ENCODE measurements at regions not wholly inside any gene's neighbourhood (a gene's known extent, or its start where the extent isn't known, plus 50 kb on each side); places are given as distances from the start of the nearest gene placed in this dataset.
"Not testable (repeated sequence)": the region's sequence is repeated elsewhere in the genome, so short reads cannot be mapped to it uniquely, and the experiment has no call there.

- Histone ChIP-seq H3K36me3 (ENCODE audit: insufficient read depth, low read length) (no peaks in the 10 kb centered on the region), H3K9me3 (ENCODE audit: low read length) (no peaks in the 10 kb centered on the region), H3K4me1 (ENCODE audit: insufficient read depth, low read length) (no peaks in the 10 kb centered on the region), H3K27me3 (ENCODE audit: insufficient read depth, low read length, poor library complexity, severe bottlenecking) (no peaks in the 10 kb centered on the region), H3K4me3 (ENCODE audit: low read length) (no peak overlapping the region), H3K27ac (ENCODE audit: low read depth, low read length) (no peak overlapping the region)
- Mint-ChIP-seq H3K4me3 (no peak overlapping the region), H3K9me3 (no peaks in the 10 kb centered on the region), H3K36me3 (peaks cover 0 to 1% (median 0%) of the 10 kb centered on the region in 3 donors), H3K27ac (no peak overlapping the region), H3K27me3 (peaks cover 6 to 33% of the 10 kb centered on the region in 2 donors), H3K4me1 (no peaks in the 10 kb centered on the region)
- DNase-seq = no peak
- CTCF ChIA-PET = no interaction called here
- POLR2A ChIA-PET = no interaction called here
These were observed 152.1 kb downstream of the LY86 start for GRCh38 chr6:6740595-6740994.

DNA sequence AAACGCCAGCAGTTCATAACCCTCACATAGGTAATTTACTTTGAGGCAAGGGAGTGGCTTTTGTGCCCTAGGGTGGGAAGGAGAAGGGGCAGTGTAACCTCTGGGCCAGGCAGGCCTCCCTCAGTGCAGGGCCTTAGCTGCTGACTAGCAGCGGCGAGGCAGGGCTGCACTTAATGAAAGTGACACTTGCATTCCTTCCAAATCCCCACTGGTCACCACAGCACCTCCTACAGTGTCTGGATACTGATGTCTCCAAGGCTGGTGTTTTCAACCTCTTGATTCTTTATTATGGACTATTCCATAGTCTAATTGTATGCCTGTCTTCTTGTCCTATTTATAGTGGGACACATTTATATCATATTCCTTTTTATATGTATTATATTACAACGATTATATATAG, 152.7 kb downstream of the LY86 start:
- no peaks in the 10 kb centered on the region for H3K4me1 Mint-ChIP-seq
- CTCF ChIA-PET = no interaction called here
- H3K9me3 ChIP-seq (ENCODE audit: low read length) = no peaks in the 10 kb centered on the region
- H3K27ac Mint-ChIP-seq = no peak overlapping the region
- no peak overlapping the region for H3K4me3 ChIP-seq (ENCODE audit: low read length)
- H3K36me3 ChIP-seq (ENCODE audit: insufficient read depth, low read length) = no peaks in the 10 kb centered on the region
- no peaks in the 10 kb centered on the region for H3K27me3 ChIP-seq (ENCODE audit: insufficient read depth, low read length, poor library complexity, severe bottlenecking)
- H3K4me3 Mint-ChIP-seq = no peak overlapping the region
- no peak for DNase-seq
- H3K27me3 Mint-ChIP-seq = peaks cover 7 to 28% of the 10 kb centered on the region in 2 donors
- H3K27ac ChIP-seq (ENCODE audit: low read depth, low read length) = no peak overlapping the region
- H3K9me3 Mint-ChIP-seq = no peaks in the 10 kb centered on the region
- H3K36me3 Mint-ChIP-seq = peaks cover 0 to 1% (median 0%) of the 10 kb centered on the region in 3 donors
- POLR2A ChIA-PET = no interaction called here
- no peaks in the 10 kb centered on the region for H3K4me1 ChIP-seq (ENCODE audit: insufficient read depth, low read length)

DNA sequence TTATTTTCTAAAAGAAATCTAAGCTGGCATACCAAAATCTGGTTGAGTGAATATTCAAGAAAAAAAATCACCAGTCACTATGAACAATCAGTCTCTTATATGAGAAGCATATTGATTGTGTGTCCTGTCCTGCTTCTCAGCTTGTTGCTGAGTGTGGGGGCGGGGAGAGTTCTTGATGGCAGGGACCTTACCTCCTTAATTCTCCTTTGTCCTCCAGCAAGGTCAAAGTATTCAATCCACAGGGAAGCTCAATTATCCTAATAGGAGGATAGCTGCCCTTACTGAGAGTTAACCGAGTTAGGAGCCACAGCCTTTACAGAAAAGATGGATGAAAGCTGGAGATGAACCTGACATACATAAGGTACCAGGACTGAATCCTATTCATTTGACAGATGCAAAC, 154.0 kb downstream of the LY86 start:
- Mint-ChIP-seq H3K4me3 (peak overlapping the region in 1 of 7 donors; percentile 55), H3K27me3 (peaks cover 5 to 17% of the 10 kb centered on the region in 2 donors), H3K36me3 (peaks cover 0 to 1% (median 0%) of the 10 kb centered on the region in 3 donors), H3K27ac (no peak overlapping the region), H3K9me3 (no peaks in the 10 kb centered on the region), H3K4me1 (no peaks in the 10 kb centered on the region)
- Histone ChIP-seq H3K4me3 (ENCODE audit: low read length) (no peak overlapping the region), H3K4me1 (ENCODE audit: insufficient read depth, low read length) (no peaks in the 10 kb centered on the region), H3K27me3 (ENCODE audit: insufficient read depth, low read length, poor library complexity, severe bottlenecking) (no peaks in the 10 kb centered on the region), H3K27ac (ENCODE audit: low read depth, low read length) (no peak overlapping the region), H3K36me3 (ENCODE audit: insufficient read depth, low read length) (no peaks in the 10 kb centered on the region), H3K9me3 (ENCODE audit: low read length) (no peaks in the 10 kb centered on the region)
- no peak for DNase-seq
- ChIA-PET POLR2A (no interaction called here), CTCF (interaction anchor here (0.6 kb wide), 1 partner anchor 186 kb away, joined by 3 read pairs; no protein-coding TSS in a partner anchor)

DNA sequence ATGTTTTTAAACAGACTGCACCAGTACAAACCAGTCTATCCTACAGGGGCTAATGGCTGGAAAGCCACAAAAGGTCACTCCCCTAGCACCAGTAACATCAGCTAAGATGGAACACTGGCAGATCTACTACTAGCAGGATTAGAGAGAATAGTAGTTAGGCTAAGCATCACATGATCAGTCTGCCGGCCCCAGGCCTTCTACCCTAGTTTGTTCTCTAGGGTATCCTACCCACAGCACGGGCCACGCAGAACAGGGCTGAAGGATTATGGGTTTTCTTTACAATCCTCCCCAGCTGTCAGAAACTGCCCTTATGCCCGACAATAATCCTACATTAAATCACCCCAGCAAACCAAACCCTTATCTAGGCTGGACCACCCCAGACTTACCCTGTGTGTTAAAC, 156.0 kb downstream of the LY86 start:
- no peaks in the 10 kb centered on the region for H3K27me3 ChIP-seq (ENCODE audit: insufficient read depth, low read length, poor library complexity, severe bottlenecking)
- H3K4me1 ChIP-seq (ENCODE audit: insufficient read depth, low read length) = no peaks in the 10 kb centered on the region
- H3K4me3 Mint-ChIP-seq = no peak overlapping the region
- H3K36me3 ChIP-seq (ENCODE audit: insufficient read depth, low read length) = no peaks in the 10 kb centered on the region
- H3K4me1 Mint-ChIP-seq = no peaks in the 10 kb centered on the region
- H3K9me3 Mint-ChIP-seq = no peaks in the 10 kb centered on the region
- DNase-seq = no peak
- CTCF ChIA-PET = interaction anchor here (0.6 kb wide), 1 partner anchor 14 kb away, joined by 3 read pairs; no protein-coding TSS in a partner anchor
- no peak overlapping the region for H3K27ac Mint-ChIP-seq
- no peak overlapping the region for H3K27ac ChIP-seq (ENCODE audit: low read depth, low read length)
- H3K36me3 Mint-ChIP-seq = peaks cover 0 to 1% (median 0%) of the 10 kb centered on the region in 3 donors
- POLR2A ChIA-PET = no interaction called here
- peaks cover 0 to 3% of the 10 kb centered on the region in 2 donors for H3K27me3 Mint-ChIP-seq
- no peaks in the 10 kb centered on the region for H3K9me3 ChIP-seq (ENCODE audit: low read length)
- H3K4me3 ChIP-seq (ENCODE audit: low read length) = no peak overlapping the region

GRCh38 chr6:6745637-6746332, 157.3 kb downstream of the LY86 start:
- H3K9me3 Mint-ChIP-seq; H3K27me3 ChIP-seq (ENCODE audit: insufficient read depth, low read length, poor library complexity, severe bottlenecking); H3K4me3 ChIP-seq (ENCODE audit: low read length); H3K4me1 Mint-ChIP-seq; H3K9me3 ChIP-seq (ENCODE audit: low read length); H3K27ac Mint-ChIP-seq; H3K27ac ChIP-seq (ENCODE audit: low read depth, low read length); H3K36me3 Mint-ChIP-seq; POLR2A ChIA-PET; DNase-seq; H3K4me1 ChIP-seq (ENCODE audit: insufficient read depth, low read length); H3K36me3 ChIP-seq (ENCODE audit: insufficient read depth, low read length); H3K4me3 Mint-ChIP-seq; CTCF ChIA-PET; H3K27me3 Mint-ChIP-seq: not testable (repeated sequence)

DNA sequence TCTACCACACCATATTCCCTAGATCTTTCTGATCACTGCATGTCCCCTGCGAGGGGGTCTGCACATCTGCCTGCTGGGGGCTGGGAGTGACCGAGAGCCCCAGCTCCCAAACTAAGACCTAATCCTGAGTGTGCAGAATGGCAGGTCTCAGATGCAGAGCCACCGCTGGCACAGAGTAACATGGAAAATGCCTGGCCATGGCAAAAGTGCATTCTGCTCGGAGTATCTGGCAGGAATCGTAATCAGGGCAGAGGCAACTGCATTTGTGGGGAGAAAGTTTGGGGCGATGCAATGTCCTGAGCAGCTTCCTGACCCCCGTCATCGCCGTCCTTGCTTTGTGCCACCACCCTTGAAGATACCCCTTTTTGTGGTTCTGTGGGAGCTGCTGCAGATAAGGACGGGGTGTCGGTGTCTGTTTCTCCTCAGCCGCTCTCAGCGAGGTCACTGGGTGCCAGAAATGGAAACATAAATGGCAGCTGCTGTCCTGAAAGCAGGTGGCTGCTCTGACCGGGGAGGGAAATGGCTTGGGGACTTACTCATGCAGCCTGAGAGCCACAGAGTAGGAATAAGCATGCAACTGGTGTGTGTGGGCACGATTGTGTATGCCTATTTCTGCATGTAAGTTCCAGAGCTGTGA, 157.9 kb downstream of the LY86 start:
- H3K4me3 ChIP-seq (ENCODE audit: low read length) = no peak overlapping the region
- no peaks in the 10 kb centered on the region for H3K27me3 ChIP-seq (ENCODE audit: insufficient read depth, low read length, poor library complexity, severe bottlenecking)
- Mint-ChIP-seq H3K27me3 (peaks cover 0 to 5% of the 10 kb centered on the region in 2 donors), H3K27ac (no peak overlapping the region), H3K4me3 (no peak overlapping the region), H3K9me3 (no peaks in the 10 kb centered on the region), H3K4me1 (no peaks in the 10 kb centered on the region), H3K36me3 (peaks cover 0 to 1% (median 0%) of the 10 kb centered on the region in 3 donors)
- peaks cover 5% of the 10 kb centered on the region for H3K4me1 ChIP-seq (ENCODE audit: insufficient read depth, low read length)
- CTCF ChIA-PET = no interaction called here
- H3K36me3 ChIP-seq (ENCODE audit: insufficient read depth, low read length) = no peaks in the 10 kb centered on the region
- POLR2A ChIA-PET = no interaction called here
- H3K27ac ChIP-seq (ENCODE audit: low read depth, low read length) = no peak overlapping the region
- no peak for DNase-seq
- H3K9me3 ChIP-seq (ENCODE audit: low read length) = no peaks in the 10 kb centered on the region

DNA sequence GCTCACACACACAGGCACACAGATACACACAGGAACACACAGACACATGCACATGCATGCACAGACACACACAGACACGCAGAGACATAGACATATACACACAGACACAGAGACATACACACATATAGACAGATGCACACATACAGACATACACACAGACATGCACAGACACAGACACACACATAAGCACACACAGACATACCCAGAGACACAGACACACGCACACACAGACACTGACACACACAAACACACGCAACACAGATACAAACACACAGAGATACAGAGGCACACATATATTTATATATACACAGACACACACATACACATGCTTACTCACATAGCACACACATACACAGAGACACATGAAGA, 158.4 kb downstream of the LY86 start:
- Histone ChIP-seq H3K27me3 (ENCODE audit: insufficient read depth, low read length, poor library complexity, severe bottlenecking) (no peaks in the 10 kb centered on the region), H3K4me1 (ENCODE audit: insufficient read depth, low read length) (peaks cover 10% of the 10 kb centered on the region), H3K4me3 (ENCODE audit: low read length) (no peak overlapping the region), H3K27ac (ENCODE audit: low read depth, low read length) (no peak overlapping the region), H3K9me3 (ENCODE audit: low read length) (no peaks in the 10 kb centered on the region), H3K36me3 (ENCODE audit: insufficient read depth, low read length) (no peaks in the 10 kb centered on the region)
- no peak overlapping the region for H3K4me3 Mint-ChIP-seq
- H3K9me3 Mint-ChIP-seq = no peaks in the 10 kb centered on the region
- peaks cover 0 to 5% of the 10 kb centered on the region in 2 donors for H3K27me3 Mint-ChIP-seq
- no peak overlapping the region for H3K27ac Mint-ChIP-seq
- CTCF ChIA-PET = no interaction called here
- POLR2A ChIA-PET = no interaction called here
- H3K4me1 Mint-ChIP-seq = peaks cover 0 to 4% (median 0%) of the 10 kb centered on the region in 3 donors
- H3K36me3 Mint-ChIP-seq = peaks cover 0 to 1% (median 0%) of the 10 kb centered on the region in 3 donors
- no peak for DNase-seq

DNA sequence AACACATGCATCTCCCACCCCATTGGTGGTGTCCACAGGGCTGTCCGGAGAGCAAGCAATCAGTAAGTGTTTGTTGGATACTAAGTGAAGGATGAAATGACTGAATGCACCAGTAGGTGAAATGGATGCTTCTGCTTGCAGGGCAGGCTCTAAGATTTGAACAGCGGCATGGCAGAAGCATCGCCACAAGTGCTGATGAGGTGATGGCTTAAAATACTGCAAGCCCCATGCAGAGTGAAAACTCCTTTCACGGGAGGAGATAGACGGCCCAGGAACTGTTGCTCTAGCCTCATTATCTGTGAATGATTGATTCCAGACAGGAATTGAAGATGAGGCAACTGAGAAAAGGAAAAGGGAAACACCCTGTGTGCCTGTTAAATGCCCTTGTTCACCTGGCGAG, 158.9 kb downstream of the LY86 start:
- H3K4me3 ChIP-seq (ENCODE audit: low read length) = no peak overlapping the region
- Mint-ChIP-seq H3K27ac (no peak overlapping the region), H3K9me3 (no peaks in the 10 kb centered on the region), H3K4me3 (no peak overlapping the region), H3K4me1 (peaks cover 0 to 4% (median 0%) of the 10 kb centered on the region in 3 donors), H3K36me3 (peaks cover 0 to 1% (median 0%) of the 10 kb centered on the region in 3 donors), H3K27me3 (peaks cover 0 to 5% of the 10 kb centered on the region in 2 donors)
- no peaks in the 10 kb centered on the region for H3K27me3 ChIP-seq (ENCODE audit: insufficient read depth, low read length, poor library complexity, severe bottlenecking)
- H3K9me3 ChIP-seq (ENCODE audit: low read length) = no peaks in the 10 kb centered on the region
- no peak overlapping the region for H3K27ac ChIP-seq (ENCODE audit: low read depth, low read length)
- ChIA-PET CTCF (no interaction called here), POLR2A (no interaction called here)
- DNase-seq = no peak
- no peaks in the 10 kb centered on the region for H3K36me3 ChIP-seq (ENCODE audit: insufficient read depth, low read length)
- peaks cover 13% of the 10 kb centered on the region for H3K4me1 ChIP-seq (ENCODE audit: insufficient read depth, low read length)

Measured in CD8-positive, alpha-beta memory T cell (primary cell).